ENCODE measurements at regions not wholly inside any gene's neighbourhood (a gene's known extent, or its start where the extent isn't known, plus 50 kb on each side); places are given as distances from the start of the nearest gene placed in this dataset.
A peak's percentile ranks its signal among the peaks of the same experiment; 100 is the strongest.
"Not testable (repeated sequence)": the region's sequence is repeated elsewhere in the genome, so short reads cannot be mapped to it uniquely, and the experiment has no call there.

DNA sequence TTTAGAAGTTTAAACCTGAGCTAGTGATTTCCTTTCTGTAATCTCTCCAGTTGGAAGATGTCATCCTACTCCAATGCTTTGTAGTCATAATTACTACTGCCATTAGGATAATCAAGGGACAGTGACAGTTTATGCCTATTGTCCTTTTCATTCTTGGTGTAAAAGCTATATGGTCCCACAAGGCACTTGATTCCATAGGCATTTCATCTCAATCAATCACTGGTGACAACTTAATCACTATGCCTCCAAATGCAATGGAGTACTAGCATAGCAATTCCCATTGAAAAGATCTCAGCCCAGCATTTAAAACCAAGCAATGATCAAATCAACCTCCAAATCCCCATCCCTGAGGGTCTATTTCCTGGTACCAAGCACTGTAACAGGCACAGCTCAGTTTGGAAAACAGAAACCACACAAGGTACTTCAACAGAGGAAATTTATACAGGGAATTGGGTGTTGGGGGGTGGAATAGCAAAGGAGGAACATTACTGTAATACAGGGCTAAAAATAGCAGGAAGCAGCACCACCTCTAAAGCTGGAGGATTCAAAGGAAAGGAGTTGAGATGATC, 51.0 kb downstream of the FHIP2A start:
- ChIA-PET CTCF (interaction anchor here (0.5 to 1.2 kb wide), 8 partner anchors 10 to 257 kb away, joined by 3 to 6 read pairs (median 3); partner anchors contain the start of gene FHIP2A), POLR2A (no interaction called here)
- Histone ChIP-seq H3K4me3 (ENCODE audit: low read depth, low read length) (no peak overlapping the region), H3K27me3 (ENCODE audit: control insufficient read depth, insufficient read depth, low read length) (no peaks in the 10 kb centered on the region), H3K27ac (ENCODE audit: low read depth, low read length) (no peak overlapping the region), H3K9me3 (ENCODE audit: control insufficient read depth, insufficient read depth, low read length) (no peaks in the 10 kb centered on the region)
- TF ChIP-seq, protein P1, sequence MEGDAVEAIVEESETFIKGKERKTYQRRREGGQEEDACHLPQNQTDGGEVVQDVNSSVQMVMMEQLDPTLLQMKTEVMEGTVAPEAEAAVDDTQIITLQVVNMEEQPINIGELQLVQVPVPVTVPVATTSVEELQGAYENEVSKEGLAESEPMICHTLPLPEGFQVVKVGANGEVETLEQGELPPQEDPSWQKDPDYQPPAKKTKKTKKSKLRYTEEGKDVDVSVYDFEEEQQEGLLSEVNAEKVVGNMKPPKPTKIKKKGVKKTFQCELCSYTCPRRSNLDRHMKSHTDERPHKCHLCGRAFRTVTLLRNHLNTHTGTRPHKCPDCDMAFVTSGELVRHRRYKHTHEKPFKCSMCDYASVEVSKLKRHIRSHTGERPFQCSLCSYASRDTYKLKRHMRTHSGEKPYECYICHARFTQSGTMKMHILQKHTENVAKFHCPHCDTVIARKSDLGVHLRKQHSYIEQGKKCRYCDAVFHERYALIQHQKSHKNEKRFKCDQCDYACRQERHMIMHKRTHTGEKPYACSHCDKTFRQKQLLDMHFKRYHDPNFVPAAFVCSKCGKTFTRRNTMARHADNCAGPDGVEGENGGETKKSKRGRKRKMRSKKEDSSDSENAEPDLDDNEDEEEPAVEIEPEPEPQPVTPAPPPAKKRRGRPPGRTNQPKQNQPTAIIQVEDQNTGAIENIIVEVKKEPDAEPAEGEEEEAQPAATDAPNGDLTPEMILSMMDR (IDR thresholded peaks at IDR 0.05; ENCODE audit: low read depth, low read length), result no peak
- DNase-seq (ENCODE audit: low read depth, low spot score), result no peak

DNA sequence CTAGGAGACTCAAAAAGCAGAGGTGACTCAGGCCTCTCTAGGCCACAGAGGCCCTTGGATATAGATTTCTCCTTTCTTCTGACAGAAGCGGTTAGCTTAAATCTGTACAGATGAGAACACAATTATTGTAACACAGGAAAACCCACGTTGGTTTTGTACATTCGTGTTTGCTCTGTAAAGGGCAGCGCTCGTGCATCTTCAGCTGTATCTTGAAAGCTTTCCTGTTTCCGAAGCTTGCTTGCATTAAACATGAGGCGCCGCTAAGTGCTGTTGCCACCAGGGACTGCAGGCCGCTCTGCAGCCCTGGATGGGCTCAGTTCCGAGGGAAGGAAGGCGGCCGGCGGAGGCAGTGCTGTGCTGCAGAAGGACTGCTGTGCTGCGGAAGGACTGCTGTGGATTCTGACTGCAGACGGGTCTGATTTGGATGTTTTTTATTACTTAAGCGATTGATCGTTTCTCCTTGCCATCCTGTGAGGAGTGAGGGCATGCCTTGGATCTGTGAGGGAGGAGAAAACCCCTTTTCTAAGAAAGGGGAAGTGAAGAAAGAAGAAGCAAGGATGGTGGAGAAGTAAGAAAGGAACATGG, 53.3 kb downstream of the FHIP2A start:
- TF ChIP-seq, protein P1 (IDR thresholded peaks at IDR 0.05; ENCODE audit: low read depth, low read length), result peak; percentile 36
- no peak for DNase-seq (ENCODE audit: low read depth, low spot score)
- CTCF ChIA-PET, result interaction anchor here (1.2 to 7.7 kb wide), 5 partner anchors 20 to 404 kb away, joined by 4 to 130 read pairs (median 5); no protein-coding TSS in a partner anchor
- H3K27ac ChIP-seq (ENCODE audit: low read depth, low read length), result no peak overlapping the region
- no peaks in the 10 kb centered on the region for H3K27me3 ChIP-seq (ENCODE audit: control insufficient read depth, insufficient read depth, low read length)
- H3K9me3 ChIP-seq (ENCODE audit: control insufficient read depth, insufficient read depth, low read length), result no peaks in the 10 kb centered on the region
- POLR2A ChIA-PET, result no interaction called here
- no peak overlapping the region for H3K4me3 ChIP-seq (ENCODE audit: low read depth, low read length)

DNA sequence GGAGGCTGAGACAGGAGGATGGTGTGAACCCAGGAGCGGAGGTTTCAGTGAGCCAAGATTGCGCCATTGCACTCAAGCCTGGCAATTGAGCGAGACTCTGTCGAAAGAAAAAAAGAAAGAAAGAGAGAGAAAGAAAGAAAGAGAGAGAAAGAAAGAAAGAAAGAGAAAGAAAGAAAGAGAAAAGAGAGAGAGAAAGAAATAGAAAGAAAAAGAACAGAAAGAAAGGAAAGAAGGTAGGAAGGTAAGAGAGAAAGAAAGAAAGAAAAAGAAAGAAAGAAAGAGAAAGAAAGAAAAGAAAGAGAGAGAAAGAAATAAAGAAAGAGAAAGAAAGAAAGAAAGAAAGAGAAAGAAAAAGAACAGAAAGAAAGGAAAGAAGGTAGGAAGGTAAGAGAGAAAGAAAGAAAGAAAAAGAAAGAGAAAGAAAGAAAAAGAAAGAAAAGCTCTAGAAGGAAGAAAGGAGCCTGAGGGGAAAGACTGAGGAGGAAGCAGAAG, 54.1 kb downstream of the FHIP2A start:
- CTCF ChIA-PET, result interaction anchor here (1.1 to 7.7 kb wide), 8 partner anchors 12 to 405 kb away, joined by 3 to 130 read pairs (median 9); no protein-coding TSS in a partner anchor

GRCh38 chr10:114876169-114876568, 54.6 kb downstream of the FHIP2A start:
- no peak overlapping the region for H3K4me3 ChIP-seq (ENCODE audit: low read depth, low read length)
- no peak overlapping the region for H3K27ac ChIP-seq (ENCODE audit: low read depth, low read length)
- POLR2A ChIA-PET, result no interaction called here
- DNase-seq (ENCODE audit: low read depth, low spot score), result no peak
- no peaks in the 10 kb centered on the region for H3K9me3 ChIP-seq (ENCODE audit: control insufficient read depth, insufficient read depth, low read length)
- no peaks in the 10 kb centered on the region for H3K27me3 ChIP-seq (ENCODE audit: control insufficient read depth, insufficient read depth, low read length)
- TF ChIP-seq, protein P1 (IDR thresholded peaks at IDR 0.05; ENCODE audit: low read depth, low read length), result no peak
- CTCF ChIA-PET, result interaction anchor here (0.5 to 7.7 kb wide), 27 partner anchors 7 to 572 kb away, joined by 3 to 130 read pairs (median 7); partner anchors contain the start of gene TRUB1

More for the DNA sequence above, 54.1 kb downstream of the FHIP2A start:
- H3K27me3 ChIP-seq (ENCODE audit: control insufficient read depth, insufficient read depth, low read length); DNase-seq (ENCODE audit: low read depth, low spot score); H3K4me3 ChIP-seq (ENCODE audit: low read depth, low read length); H3K27ac ChIP-seq (ENCODE audit: low read depth, low read length); H3K9me3 ChIP-seq (ENCODE audit: control insufficient read depth, insufficient read depth, low read length); POLR2A ChIA-PET: not testable (repeated sequence)

GRCh38 chr10:114876602-114877300, 55.2 kb downstream of the FHIP2A start:
- H3K27me3 ChIP-seq (ENCODE audit: control insufficient read depth, insufficient read depth, low read length), result no peaks in the 10 kb centered on the region
- DNase-seq (ENCODE audit: low read depth, low spot score), result no peak
- CTCF ChIA-PET, result interaction anchor here (0.5 to 7.7 kb wide), 45 partner anchors 8 to 573 kb away, joined by 3 to 130 read pairs (median 5); partner anchors contain the start of gene TRUB1

More at GRCh38 chr10:114876602-114877300, 55.2 kb downstream of the FHIP2A start:
- TF ChIP-seq, protein P1 (IDR thresholded peaks at IDR 0.05; ENCODE audit: low read depth, low read length), result peak; percentile 88
- POLR2A ChIA-PET, result no interaction called here
- Histone ChIP-seq H3K27ac (ENCODE audit: low read depth, low read length) (no peak overlapping the region), H3K9me3 (ENCODE audit: control insufficient read depth, insufficient read depth, low read length) (no peaks in the 10 kb centered on the region), H3K4me3 (ENCODE audit: low read depth, low read length) (no peak overlapping the region)

All from AG04450 (cell line).